ENCODE measurements at regions not wholly inside any gene's neighbourhood (a gene's known extent, or its start where the extent isn't known, plus 50 kb on each side); places are given as distances from the start of the nearest gene placed in this dataset.
"Not testable (repeated sequence)": the region's sequence is repeated elsewhere in the genome, so short reads cannot be mapped to it uniquely, and the experiment has no call there.

- TF ChIP-seq, protein P1, sequence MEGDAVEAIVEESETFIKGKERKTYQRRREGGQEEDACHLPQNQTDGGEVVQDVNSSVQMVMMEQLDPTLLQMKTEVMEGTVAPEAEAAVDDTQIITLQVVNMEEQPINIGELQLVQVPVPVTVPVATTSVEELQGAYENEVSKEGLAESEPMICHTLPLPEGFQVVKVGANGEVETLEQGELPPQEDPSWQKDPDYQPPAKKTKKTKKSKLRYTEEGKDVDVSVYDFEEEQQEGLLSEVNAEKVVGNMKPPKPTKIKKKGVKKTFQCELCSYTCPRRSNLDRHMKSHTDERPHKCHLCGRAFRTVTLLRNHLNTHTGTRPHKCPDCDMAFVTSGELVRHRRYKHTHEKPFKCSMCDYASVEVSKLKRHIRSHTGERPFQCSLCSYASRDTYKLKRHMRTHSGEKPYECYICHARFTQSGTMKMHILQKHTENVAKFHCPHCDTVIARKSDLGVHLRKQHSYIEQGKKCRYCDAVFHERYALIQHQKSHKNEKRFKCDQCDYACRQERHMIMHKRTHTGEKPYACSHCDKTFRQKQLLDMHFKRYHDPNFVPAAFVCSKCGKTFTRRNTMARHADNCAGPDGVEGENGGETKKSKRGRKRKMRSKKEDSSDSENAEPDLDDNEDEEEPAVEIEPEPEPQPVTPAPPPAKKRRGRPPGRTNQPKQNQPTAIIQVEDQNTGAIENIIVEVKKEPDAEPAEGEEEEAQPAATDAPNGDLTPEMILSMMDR (IDR thresholded peaks at IDR 0.05; ENCODE audit: low read depth, low read length, missing control alignments), result no peak
- no peak for DNase-seq (ENCODE audit: low read depth)
- no peak overlapping the region for H3K4me3 ChIP-seq (ENCODE audit: low read depth, low read length)
Measured at GRCh38 chr2:143934626-143935481, 585.1 kb downstream of the ZEB2 start.

DNA sequence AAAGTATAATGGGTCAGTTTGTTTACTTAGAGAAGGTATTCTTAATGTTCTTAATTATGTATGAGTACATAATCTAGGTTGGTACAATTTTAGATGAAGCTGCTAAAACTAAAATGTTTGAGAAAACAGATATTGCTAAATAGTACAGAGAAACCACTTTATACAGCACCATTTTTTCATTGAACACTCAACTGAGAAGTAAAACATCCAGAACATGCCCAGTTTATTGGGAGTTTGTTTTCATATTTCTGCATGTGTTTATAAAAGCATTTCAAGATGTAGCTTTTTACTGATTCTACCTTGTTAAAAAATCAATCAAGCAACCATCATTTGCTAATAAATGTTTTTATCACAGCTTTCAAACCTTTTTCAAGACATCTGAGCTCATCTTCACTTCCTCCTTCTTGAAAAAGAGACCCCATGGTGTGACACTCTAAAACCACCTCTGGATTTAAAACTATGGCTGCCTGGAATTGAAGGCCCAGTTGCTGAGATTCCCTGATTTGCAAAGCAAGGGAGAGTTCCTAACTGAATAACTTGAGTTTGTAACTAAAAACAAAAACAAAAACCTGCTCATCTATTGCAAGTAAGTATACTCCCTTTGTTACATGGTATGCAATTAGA is 585.9 kb downstream of the ZEB2 start:
- TF ChIP-seq, protein P1 (IDR thresholded peaks at IDR 0.05; ENCODE audit: low read depth, low read length, missing control alignments), result no peak
- H3K4me3 ChIP-seq (ENCODE audit: low read depth, low read length), result no peak overlapping the region
- DNase-seq (ENCODE audit: low read depth), result no peak

GRCh38 chr2:143930891-143931290 is 589.0 kb downstream of the ZEB2 start:
- no peak for DNase-seq (ENCODE audit: low read depth)
- TF ChIP-seq, protein P1 (IDR thresholded peaks at IDR 0.05; ENCODE audit: low read depth, low read length, missing control alignments), result no peak
- H3K4me3 ChIP-seq (ENCODE audit: low read depth, low read length), result no peak overlapping the region

DNA sequence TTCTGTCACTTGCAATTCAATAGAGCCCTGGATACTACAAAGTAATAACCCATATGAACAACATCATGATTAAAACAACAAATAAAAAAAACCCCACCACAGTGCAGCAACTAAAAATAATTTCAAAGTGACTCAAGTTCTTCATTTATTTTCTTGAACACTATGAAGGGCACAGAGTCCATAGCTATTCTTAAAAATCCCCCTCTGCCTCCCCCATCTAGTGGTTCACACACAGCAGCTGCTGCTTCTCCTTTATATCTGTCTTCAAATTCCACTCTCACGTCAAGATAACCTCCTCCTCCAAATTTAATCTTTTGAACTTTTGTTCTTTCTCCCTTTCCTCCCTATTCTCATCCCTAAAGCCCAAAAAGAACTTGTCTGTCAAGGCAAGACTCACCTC is 591.3 kb downstream of the ZEB2 start:
- no peak overlapping the region for H3K4me3 ChIP-seq (ENCODE audit: low read depth, low read length)
- no peak for DNase-seq (ENCODE audit: low read depth)
- TF ChIP-seq, protein P1 (IDR thresholded peaks at IDR 0.05; ENCODE audit: low read depth, low read length, missing control alignments), result no peak

DNA sequence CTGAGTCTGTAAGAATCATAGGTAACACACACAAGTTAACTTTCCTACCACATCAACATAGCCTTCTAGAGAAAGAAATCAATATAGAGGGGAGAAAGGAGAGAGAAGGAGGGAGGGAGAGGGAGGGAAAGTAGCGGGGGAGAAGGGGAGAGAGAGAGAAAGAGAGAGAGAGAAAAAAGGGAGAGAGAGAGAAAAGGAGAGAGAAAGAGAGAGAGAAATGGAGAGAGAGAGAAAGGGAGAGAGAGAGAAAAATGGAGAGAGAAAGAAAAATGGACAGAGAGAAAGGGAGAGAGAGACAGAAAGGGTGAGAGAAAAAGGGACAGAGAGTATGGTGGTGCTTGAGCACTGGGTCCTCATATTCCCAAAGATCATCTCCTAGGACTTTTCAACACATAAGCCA is 591.7 kb downstream of the ZEB2 start:
- DNase-seq (ENCODE audit: low read depth), result no peak
- TF ChIP-seq, protein P1 (IDR thresholded peaks at IDR 0.05; ENCODE audit: low read depth, low read length, missing control alignments), result no peak
- no peak overlapping the region for H3K4me3 ChIP-seq (ENCODE audit: low read depth, low read length)

DNA sequence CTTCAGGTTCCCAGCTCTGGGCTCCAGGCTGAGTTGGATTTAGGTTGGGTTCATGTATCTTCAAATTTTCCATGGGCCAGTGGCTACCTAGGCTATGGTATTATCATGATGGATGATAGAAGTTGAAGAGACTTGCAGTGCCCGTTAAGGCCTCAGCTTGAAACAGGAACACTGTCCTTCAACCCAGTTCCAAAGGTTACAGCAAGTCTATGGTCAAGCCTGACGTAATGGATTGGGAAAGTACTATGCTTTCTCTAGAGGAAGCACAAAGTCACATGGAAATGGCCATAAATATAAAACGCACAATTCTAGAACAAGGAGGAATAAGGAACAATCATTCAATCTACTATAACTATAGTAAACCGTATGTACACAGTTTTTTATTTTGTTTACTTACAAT is 593.2 kb downstream of the ZEB2 start:
- TF ChIP-seq, protein P1 (IDR thresholded peaks at IDR 0.05; ENCODE audit: low read depth, low read length, missing control alignments), result no peak
- H3K4me3 ChIP-seq (ENCODE audit: low read depth, low read length), result no peak overlapping the region
- no peak for DNase-seq (ENCODE audit: low read depth)

DNA sequence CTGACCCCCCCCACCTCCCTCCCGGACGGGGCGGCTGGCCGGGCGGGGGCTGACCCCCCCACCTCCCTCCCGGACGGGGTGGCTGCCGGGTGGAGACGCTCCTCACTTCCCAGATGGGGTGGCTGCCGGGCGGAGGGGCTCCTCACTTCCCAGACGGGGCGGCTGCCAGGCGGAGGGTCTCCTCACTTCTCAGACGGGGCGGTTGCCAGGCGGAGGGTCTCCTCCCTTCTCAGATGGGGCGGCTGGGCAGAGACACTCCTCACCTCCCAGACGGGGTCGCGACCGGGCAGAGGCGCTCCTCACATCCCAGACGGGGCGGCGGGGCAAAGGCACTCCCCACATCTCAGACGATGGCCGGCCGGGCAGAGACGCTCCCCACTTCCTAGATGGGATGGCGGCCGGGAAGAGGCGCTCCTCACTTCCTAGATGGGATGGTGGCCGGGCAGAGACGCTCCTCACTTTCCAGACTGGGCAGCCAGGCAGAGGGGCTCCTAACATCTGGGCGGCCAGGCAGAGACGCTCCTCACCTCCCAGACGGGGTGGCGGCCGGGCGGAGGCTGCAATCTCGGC is 597.6 kb downstream of the ZEB2 start:
- not testable (repeated sequence) for H3K4me3 ChIP-seq (ENCODE audit: low read depth, low read length); DNase-seq (ENCODE audit: low read depth)

Measured in GM12864 (cell line).